ENCODE measurements at regions not wholly inside any gene's neighbourhood (a gene's known extent, or its start where the extent isn't known, plus 50 kb on each side); places are given as distances from the start of the nearest gene placed in this dataset.

GRCh38 chr20:16115911-16116552 is 457.2 kb downstream of the KIF16B start:
- no peak for DNase-seq

- no peak for DNase-seq
Measured at GRCh38 chr20:16113736-16114135, 459.5 kb downstream of the KIF16B start.

GRCh38 chr20:16111852-16112412 is 461.3 kb downstream of the KIF16B start:
- no peak for DNase-seq

GRCh38 chr20:16111172-16111832 is 461.9 kb downstream of the KIF16B start:
- no peak for DNase-seq

GRCh38 chr20:16107172-16107870 is 465.9 kb downstream of the KIF16B start:
- DNase-seq: no peak

GRCh38 chr20:16106191-16106849 is 466.9 kb downstream of the KIF16B start:
- no peak for DNase-seq

- no peak for DNase-seq
Measured at GRCh38 chr20:16104783-16105182, 468.5 kb downstream of the KIF16B start.
